ENCODE measurements at regions not wholly inside any gene's neighbourhood (a gene's known extent, or its start where the extent isn't known, plus 50 kb on each side); places are given as distances from the start of the nearest gene placed in this dataset.
"Not testable (repeated sequence)": the region's sequence is repeated elsewhere in the genome, so short reads cannot be mapped to it uniquely, and the experiment has no call there.

- Histone ChIP-seq H3K27ac (no peak overlapping the region), H3K27me3 (no peaks in the 10 kb centered on the region), H3K4me1 (ENCODE audit: control insufficient read depth in 1 of 2, insufficient read depth in 1 of 2, low read depth in 1 of 2, low read length in 1 of 2) (no peaks in the 10 kb centered on the region), H3K9me3 (no peaks in the 10 kb centered on the region), H3K4me3 (ENCODE audit: low read depth in 1 of 2, low read length in 1 of 2) (no peak overlapping the region), H3K36me3 (no peaks in the 10 kb centered on the region)
- TF ChIP-seq CTCF (IDR thresholded peaks at IDR 0.05): no peak
These were observed 439.8 kb upstream of the TMEFF2 start for GRCh38 chr2:192634557-192634956.

GRCh38 chr2:192628017-192628416 lies 433.3 kb upstream of the TMEFF2 start:
- no peak overlapping the region for H3K27ac ChIP-seq
- H3K4me1 ChIP-seq (ENCODE audit: control insufficient read depth in 1 of 2, insufficient read depth in 1 of 2, low read depth in 1 of 2, low read length in 1 of 2): no peaks in the 10 kb centered on the region
- no peaks in the 10 kb centered on the region for H3K36me3 ChIP-seq
- TF ChIP-seq CTCF (IDR thresholded peaks at IDR 0.05): no peak
- no peak overlapping the region for H3K4me3 ChIP-seq (ENCODE audit: low read depth in 1 of 2, low read length in 1 of 2)
- H3K9me3 ChIP-seq: no peaks in the 10 kb centered on the region
- H3K27me3 ChIP-seq: no peaks in the 10 kb centered on the region

- Histone ChIP-seq H3K36me3 (no peaks in the 10 kb centered on the region), H3K9me3 (no peaks in the 10 kb centered on the region), H3K4me1 (ENCODE audit: control insufficient read depth in 1 of 2, insufficient read depth in 1 of 2, low read depth in 1 of 2, low read length in 1 of 2) (no peaks in the 10 kb centered on the region), H3K27ac (no peak overlapping the region), H3K27me3 (no peaks in the 10 kb centered on the region), H3K4me3 (ENCODE audit: low read depth in 1 of 2, low read length in 1 of 2) (no peak overlapping the region)
- TF ChIP-seq CTCF (IDR thresholded peaks at IDR 0.05): no peak
These were observed 420.4 kb upstream of the TMEFF2 start for GRCh38 chr2:192615105-192615504.

- no peak for TF ChIP-seq CTCF (IDR thresholded peaks at IDR 0.05)
These were observed 409.6 kb upstream of the TMEFF2 start for GRCh38 chr2:192604295-192604694.

GRCh38 chr2:192598649-192599048 lies 403.9 kb upstream of the TMEFF2 start:
- not testable (repeated sequence) for H3K36me3 ChIP-seq; H3K4me3 ChIP-seq (ENCODE audit: low read depth in 1 of 2, low read length in 1 of 2); H3K27me3 ChIP-seq; H3K4me1 ChIP-seq (ENCODE audit: control insufficient read depth in 1 of 2, insufficient read depth in 1 of 2, low read depth in 1 of 2, low read length in 1 of 2); H3K9me3 ChIP-seq; H3K27ac ChIP-seq

More at GRCh38 chr2:192604295-192604694, 409.6 kb upstream of the TMEFF2 start:
- H3K27ac ChIP-seq: no peak overlapping the region
- no peaks in the 10 kb centered on the region for H3K27me3 ChIP-seq
- no peak overlapping the region for H3K4me3 ChIP-seq (ENCODE audit: low read depth in 1 of 2, low read length in 1 of 2)
- no peaks in the 10 kb centered on the region for H3K36me3 ChIP-seq
- H3K4me1 ChIP-seq (ENCODE audit: control insufficient read depth in 1 of 2, insufficient read depth in 1 of 2, low read depth in 1 of 2, low read length in 1 of 2): no peaks in the 10 kb centered on the region
- H3K9me3 ChIP-seq: no peaks in the 10 kb centered on the region

- no peak for TF ChIP-seq CTCF (IDR thresholded peaks at IDR 0.05)
- H3K9me3 ChIP-seq: no peaks in the 10 kb centered on the region
- no peaks in the 10 kb centered on the region for H3K4me1 ChIP-seq (ENCODE audit: control insufficient read depth in 1 of 2, insufficient read depth in 1 of 2, low read depth in 1 of 2, low read length in 1 of 2)
- H3K4me3 ChIP-seq (ENCODE audit: low read depth in 1 of 2, low read length in 1 of 2): no peak overlapping the region
- no peaks in the 10 kb centered on the region for H3K36me3 ChIP-seq
- no peaks in the 10 kb centered on the region for H3K27me3 ChIP-seq
- H3K27ac ChIP-seq: no peak overlapping the region
These were observed 398.8 kb upstream of the TMEFF2 start for GRCh38 chr2:192593561-192593960.
